ENCODE measurements at regions not wholly inside any gene's neighbourhood (a gene's known extent, or its start where the extent isn't known, plus 50 kb on each side); places are given as distances from the start of the nearest gene placed in this dataset.

GRCh38 chr3:116517308-116517707, 72.0 kb upstream of the LSAMP start:
- TF ChIP-seq HDAC2 (IDR thresholded peaks at IDR 0.05) (no peak), HCFC1 (IDR thresholded peaks at IDR 0.05; ENCODE audit: low read length) (no peak), ESRRA (IDR thresholded peaks at IDR 0.05; ENCODE audit: low read length) (no peak), FOXK2 (IDR thresholded peaks at IDR 0.05) (no peak), CTCF (IDR thresholded peaks at IDR 0.05 in 2 of 3, conservative IDR thresholded peaks at IDR 0.05 in 1 of 3; ENCODE audit: control insufficient read depth in 2 of 3, extremely low read depth in 1 of 3, insufficient read depth in 1 of 3, low read depth in 3 of 3, low read length in 3 of 3) (peak; percentile 29 to 42 (median 35); a peak in 4 of 6 replicates), POLR2AphosphoS2 (IDR thresholded peaks at IDR 0.05; ENCODE audit: low read depth, low read length) (no peak)
- TF ChIP-seq, protein P1, sequence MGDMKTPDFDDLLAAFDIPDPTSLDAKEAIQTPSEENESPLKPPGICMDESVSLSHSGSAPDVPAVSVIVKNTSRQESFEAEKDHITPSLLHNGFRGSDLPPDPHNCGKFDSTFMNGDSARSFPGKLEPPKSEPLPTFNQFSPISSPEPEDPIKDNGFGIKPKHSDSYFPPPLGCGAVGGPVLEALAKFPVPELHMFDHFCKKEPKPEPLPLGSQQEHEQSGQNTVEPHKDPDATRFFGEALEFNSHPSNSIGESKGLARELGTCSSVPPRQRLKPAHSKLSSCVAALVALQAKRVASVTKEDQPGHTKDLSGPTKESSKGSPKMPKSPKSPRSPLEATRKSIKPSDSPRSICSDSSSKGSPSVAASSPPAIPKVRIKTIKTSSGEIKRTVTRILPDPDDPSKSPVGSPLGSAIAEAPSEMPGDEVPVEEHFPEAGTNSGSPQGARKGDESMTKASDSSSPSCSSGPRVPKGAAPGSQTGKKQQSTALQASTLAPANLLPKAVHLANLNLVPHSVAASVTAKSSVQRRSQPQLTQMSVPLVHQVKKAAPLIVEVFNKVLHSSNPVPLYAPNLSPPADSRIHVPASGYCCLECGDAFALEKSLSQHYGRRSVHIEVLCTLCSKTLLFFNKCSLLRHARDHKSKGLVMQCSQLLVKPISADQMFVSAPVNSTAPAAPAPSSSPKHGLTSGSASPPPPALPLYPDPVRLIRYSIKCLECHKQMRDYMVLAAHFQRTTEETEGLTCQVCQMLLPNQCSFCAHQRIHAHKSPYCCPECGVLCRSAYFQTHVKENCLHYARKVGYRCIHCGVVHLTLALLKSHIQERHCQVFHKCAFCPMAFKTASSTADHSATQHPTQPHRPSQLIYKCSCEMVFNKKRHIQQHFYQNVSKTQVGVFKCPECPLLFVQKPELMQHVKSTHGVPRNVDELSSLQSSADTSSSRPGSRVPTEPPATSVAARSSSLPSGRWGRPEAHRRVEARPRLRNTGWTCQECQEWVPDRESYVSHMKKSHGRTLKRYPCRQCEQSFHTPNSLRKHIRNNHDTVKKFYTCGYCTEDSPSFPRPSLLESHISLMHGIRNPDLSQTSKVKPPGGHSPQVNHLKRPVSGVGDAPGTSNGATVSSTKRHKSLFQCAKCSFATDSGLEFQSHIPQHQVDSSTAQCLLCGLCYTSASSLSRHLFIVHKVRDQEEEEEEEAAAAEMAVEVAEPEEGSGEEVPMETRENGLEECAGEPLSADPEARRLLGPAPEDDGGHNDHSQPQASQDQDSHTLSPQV (IDR thresholded peaks at IDR 0.05): no peak

Measured in GM12878 (cell line).